T-helper 2 cell treated with Interferon-gamma antibody and Interleukin-4, amounts not matched to agents 100 ng/mL and 5 ng/mL, for 36 hours (primary cell): ENCODE measurements at regions not wholly inside any gene's neighbourhood (a gene's known extent, or its start where the extent isn't known, plus 50 kb on each side); places are given as distances from the start of the nearest gene placed in this dataset.

Experiments
- intact Hi-C: fragments of 100-400 bp; cut with micrococcal nuclease; formaldehyde crosslinking; loops from one replicate; pipeline ENCODE4 v1.15.1; 2023

- intact Hi-C loops: no loop called here
These were observed 137.2 kb downstream of the RPL22L1 start for GRCh38 chr3:170732660-170733245.

- intact Hi-C loops: no loop called here
These were observed 138.7 kb downstream of the RPL22L1 start for GRCh38 chr3:170731281-170731680.

GRCh38 chr3:170730071-170730812 lies 139.8 kb downstream of the RPL22L1 start:
- intact Hi-C loops: no loop called here

- intact Hi-C loops: no loop called here
These were observed 141.8 kb downstream of the RPL22L1 start for GRCh38 chr3:170728181-170728580.

- intact Hi-C loops: no loop called here
These were observed 141.9 kb upstream of the SLC7A14 start for GRCh38 chr3:170727754-170728153.

- intact Hi-C loops: no loop called here
These were observed 141.2 kb upstream of the SLC7A14 start for GRCh38 chr3:170726976-170727661.

GRCh38 chr3:170725285-170725731 lies 139.4 kb upstream of the SLC7A14 start:
- intact Hi-C loops: no loop called here

GRCh38 chr3:170724599-170725280 lies 138.9 kb upstream of the SLC7A14 start:
- intact Hi-C loops: no loop called here

GRCh38 chr3:170723241-170723640 lies 137.4 kb upstream of the SLC7A14 start:
- intact Hi-C loops: no loop called here

- intact Hi-C loops: no loop called here
These were observed 135.7 kb upstream of the SLC7A14 start for GRCh38 chr3:170721563-170721962.

GRCh38 chr3:170719300-170719699 lies 133.4 kb upstream of the SLC7A14 start:
- intact Hi-C loops: no loop called here

- intact Hi-C loops: no loop called here
These were observed 133.0 kb upstream of the SLC7A14 start for GRCh38 chr3:170718848-170719247.

GRCh38 chr3:170717410-170718402 lies 131.8 kb upstream of the SLC7A14 start:
- intact Hi-C loops: no loop called here

GRCh38 chr3:170716172-170716805 lies 130.4 kb upstream of the SLC7A14 start:
- intact Hi-C loops: no loop called here

GRCh38 chr3:170714562-170715535 lies 129.0 kb upstream of the SLC7A14 start:
- intact Hi-C loops: no loop called here

- intact Hi-C loops: no loop called here
These were observed 128.2 kb upstream of the SLC7A14 start for GRCh38 chr3:170714122-170714521.

- intact Hi-C loops: no loop called here
These were observed 127.8 kb upstream of the SLC7A14 start for GRCh38 chr3:170713653-170714052.

GRCh38 chr3:170712798-170713197 lies 126.9 kb upstream of the SLC7A14 start:
- intact Hi-C loops: no loop called here

GRCh38 chr3:170712336-170712735 lies 126.5 kb upstream of the SLC7A14 start:
- intact Hi-C loops: no loop called here
